ENCODE measurements at regions not wholly inside any gene's neighbourhood (a gene's known extent, or its start where the extent isn't known, plus 50 kb on each side); places are given as distances from the start of the nearest gene placed in this dataset.

DNA sequence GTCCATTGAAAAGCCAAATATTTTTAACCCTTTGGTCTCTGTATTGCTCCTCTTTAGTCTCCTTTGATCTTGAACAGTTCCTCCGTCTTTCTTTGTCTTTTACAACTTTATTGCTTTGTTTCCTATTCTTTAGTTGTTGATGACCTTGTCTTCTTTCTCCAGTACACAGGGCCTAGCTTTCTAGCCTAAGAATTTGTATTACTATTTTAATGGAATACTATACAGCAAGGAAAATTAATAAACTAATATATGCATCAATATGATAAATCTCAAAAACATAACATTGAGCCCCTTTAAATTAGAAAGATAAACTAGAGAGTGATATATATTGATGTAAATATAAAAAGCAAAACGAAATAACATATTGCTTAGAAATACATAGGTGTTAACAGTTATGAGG is 88.7 kb downstream of the NR1D2 start:
- H3K36me3 Mint-ChIP-seq (ENCODE audit: low read depth), result no peaks in the 10 kb centered on the region

DNA sequence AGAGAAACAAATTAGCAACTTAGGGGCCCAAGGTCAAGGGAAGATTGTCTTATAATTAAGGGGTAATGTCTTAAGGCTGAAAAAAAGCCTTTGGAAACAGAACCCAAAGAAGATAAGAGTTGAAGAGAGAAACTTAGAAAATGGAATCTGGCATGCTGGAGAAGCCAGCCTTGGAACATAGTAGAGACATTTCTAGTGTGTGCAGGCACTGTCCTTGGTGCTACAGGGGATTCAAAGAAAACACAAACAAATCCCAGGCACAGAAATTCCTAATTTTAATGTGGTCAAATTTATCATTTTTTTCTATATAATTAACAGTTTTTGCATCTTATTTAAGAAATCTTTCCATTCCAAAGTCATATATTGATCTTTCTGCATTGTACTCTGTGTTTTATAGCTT is 89.4 kb downstream of the NR1D2 start:
- TF ChIP-seq, protein P1, sequence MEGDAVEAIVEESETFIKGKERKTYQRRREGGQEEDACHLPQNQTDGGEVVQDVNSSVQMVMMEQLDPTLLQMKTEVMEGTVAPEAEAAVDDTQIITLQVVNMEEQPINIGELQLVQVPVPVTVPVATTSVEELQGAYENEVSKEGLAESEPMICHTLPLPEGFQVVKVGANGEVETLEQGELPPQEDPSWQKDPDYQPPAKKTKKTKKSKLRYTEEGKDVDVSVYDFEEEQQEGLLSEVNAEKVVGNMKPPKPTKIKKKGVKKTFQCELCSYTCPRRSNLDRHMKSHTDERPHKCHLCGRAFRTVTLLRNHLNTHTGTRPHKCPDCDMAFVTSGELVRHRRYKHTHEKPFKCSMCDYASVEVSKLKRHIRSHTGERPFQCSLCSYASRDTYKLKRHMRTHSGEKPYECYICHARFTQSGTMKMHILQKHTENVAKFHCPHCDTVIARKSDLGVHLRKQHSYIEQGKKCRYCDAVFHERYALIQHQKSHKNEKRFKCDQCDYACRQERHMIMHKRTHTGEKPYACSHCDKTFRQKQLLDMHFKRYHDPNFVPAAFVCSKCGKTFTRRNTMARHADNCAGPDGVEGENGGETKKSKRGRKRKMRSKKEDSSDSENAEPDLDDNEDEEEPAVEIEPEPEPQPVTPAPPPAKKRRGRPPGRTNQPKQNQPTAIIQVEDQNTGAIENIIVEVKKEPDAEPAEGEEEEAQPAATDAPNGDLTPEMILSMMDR (IDR thresholded peaks at IDR 0.05), result no peak
- peaks cover 8% of the 10 kb centered on the region; the same call in 1 of the 2 replicates for H3K27me3 Mint-ChIP-seq (ENCODE audit: insufficient read depth)
- no peaks in the 10 kb centered on the region for H3K36me3 Mint-ChIP-seq (ENCODE audit: low read depth)
- no peak overlapping the region for H3K27ac Mint-ChIP-seq
- H3K4me3 Mint-ChIP-seq, result no peak overlapping the region
- H3K4me1 Mint-ChIP-seq (ENCODE audit: low read depth), result no peaks in the 10 kb centered on the region
- no peak for DNase-seq
- H3K9me3 Mint-ChIP-seq, result no peaks in the 10 kb centered on the region; the same call in 1 of the 2 replicates

More for the DNA sequence above, 88.7 kb downstream of the NR1D2 start:
- Mint-ChIP-seq H3K27ac (no peak overlapping the region), H3K27me3 (ENCODE audit: insufficient read depth) (peaks cover 8% of the 10 kb centered on the region; the same call in 1 of the 2 replicates), H3K4me3 (no peak overlapping the region), H3K4me1 (ENCODE audit: low read depth) (no peaks in the 10 kb centered on the region), H3K9me3 (no peaks in the 10 kb centered on the region; the same call in 1 of the 2 replicates)
- TF ChIP-seq, protein P1 (IDR thresholded peaks at IDR 0.05), result no peak
- DNase-seq, result no peak

DNA sequence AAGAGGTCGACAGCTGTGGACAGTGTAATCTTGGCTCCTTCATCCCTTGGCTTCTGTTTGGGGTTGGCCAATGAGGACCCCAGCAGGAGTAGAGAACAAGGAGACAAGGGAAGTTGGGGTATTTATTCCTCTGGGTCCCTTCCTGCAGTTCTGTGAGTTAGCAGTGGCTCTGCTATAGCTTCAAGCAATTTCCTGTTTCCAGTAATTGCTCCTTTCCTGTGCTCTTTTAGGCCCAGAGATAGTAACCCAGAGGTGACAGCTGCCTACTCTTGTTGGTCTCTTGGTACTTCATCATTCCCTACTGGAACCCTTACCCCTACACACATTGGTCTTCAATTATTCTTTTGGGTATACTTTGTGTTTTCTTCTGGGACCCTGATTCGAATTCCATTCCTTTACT is 92.9 kb downstream of the NR1D2 start:
- Mint-ChIP-seq H3K27me3 (ENCODE audit: insufficient read depth) (peaks cover 2% of the 10 kb centered on the region; the same call in 1 of the 2 replicates), H3K9me3 (no peaks in the 10 kb centered on the region), H3K27ac (no peak overlapping the region), H3K4me1 (ENCODE audit: low read depth) (no peaks in the 10 kb centered on the region), H3K36me3 (ENCODE audit: low read depth) (no peaks in the 10 kb centered on the region), H3K4me3 (no peak overlapping the region)
- DNase-seq, result no peak
- TF ChIP-seq, protein P1 (IDR thresholded peaks at IDR 0.05), result no peak

DNA sequence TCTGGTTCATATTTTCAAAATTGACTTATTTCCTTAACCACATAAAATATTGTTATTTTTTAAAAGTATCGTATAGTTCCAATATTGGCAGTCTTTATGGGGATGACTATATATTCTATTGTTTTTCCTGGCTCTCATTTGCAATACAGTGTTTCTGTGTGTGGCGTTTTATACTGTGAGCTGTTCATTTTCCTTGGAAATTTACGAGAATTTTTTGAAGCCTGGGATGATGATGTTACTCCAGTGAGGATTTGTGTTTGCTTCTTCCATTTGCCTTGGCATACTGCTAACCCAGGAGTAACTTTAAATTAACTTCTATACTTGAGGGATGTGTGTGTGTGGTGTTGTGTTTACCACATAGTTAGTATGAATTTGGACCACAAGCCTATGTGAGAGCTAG is 95.2 kb downstream of the NR1D2 start:
- Mint-ChIP-seq H3K27ac (no peak overlapping the region), H3K4me3 (no peak overlapping the region), H3K4me1 (ENCODE audit: low read depth) (no peaks in the 10 kb centered on the region), H3K9me3 (no peaks in the 10 kb centered on the region), H3K27me3 (ENCODE audit: insufficient read depth) (peaks cover 7% of the 10 kb centered on the region; the same call in 1 of the 2 replicates), H3K36me3 (ENCODE audit: low read depth) (no peaks in the 10 kb centered on the region)
- TF ChIP-seq, protein P1 (IDR thresholded peaks at IDR 0.05), result no peak
- DNase-seq, result no peak

DNA sequence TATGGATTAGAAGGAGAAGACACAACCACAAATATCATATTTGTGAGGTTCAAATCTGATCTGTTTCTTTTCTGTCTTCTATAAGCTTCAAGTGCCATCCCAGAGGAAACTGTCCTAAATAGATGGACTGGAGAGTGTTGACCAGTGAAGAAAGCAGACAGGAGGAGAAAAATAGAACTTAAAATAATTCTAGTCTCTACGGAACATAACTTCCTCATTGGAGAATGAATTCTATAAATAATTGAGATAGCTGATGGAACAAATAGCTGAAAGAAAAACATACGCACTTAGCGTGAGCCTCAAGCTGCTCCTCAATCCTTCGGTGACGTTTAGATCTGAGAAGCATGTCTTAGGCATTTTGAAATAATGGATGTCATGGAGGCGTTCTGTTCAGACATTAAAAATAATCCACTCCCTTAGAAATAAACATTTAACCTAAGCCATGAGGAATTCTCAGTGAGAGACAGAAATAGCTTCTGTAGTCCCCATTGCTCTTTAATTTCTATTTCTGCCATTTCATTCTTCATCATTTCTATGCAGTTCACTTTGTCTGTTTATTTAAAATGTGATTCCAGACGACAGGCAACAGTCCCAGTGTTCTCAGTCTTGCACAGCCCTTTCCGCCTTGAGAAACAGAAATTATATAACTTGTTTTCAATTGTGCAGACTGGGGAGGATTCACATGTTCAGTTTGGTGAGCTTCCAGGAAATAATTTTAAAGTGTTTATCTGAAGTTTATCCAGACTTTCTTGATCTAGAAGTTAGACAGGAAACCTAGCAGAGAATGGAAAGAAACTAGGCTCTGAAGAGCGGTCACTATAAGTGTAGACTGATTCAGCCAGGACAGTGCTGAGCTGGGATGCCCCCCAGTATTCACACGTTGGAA is 97.3 kb downstream of the NR1D2 start:
- Mint-ChIP-seq H3K27ac (no peak overlapping the region), H3K9me3 (no peaks in the 10 kb centered on the region), H3K4me1 (ENCODE audit: low read depth) (peaks cover 7% of the 10 kb centered on the region), H3K4me3 (no peak overlapping the region), H3K36me3 (ENCODE audit: low read depth) (no peaks in the 10 kb centered on the region), H3K27me3 (ENCODE audit: insufficient read depth) (peaks cover 7% of the 10 kb centered on the region; the same call in 1 of the 2 replicates)
- no peak for DNase-seq
- TF ChIP-seq, protein P1 (IDR thresholded peaks at IDR 0.05), result no peak
